Skeletal muscle cell (primary cell): ENCODE measurements at regions not wholly inside any gene's neighbourhood (a gene's known extent, or its start where the extent isn't known, plus 50 kb on each side); places are given as distances from the start of the nearest gene placed in this dataset.
A peak's percentile ranks its signal among the peaks of the same experiment; 100 is the strongest.
"Not testable (repeated sequence)": the region's sequence is repeated elsewhere in the genome, so short reads cannot be mapped to it uniquely, and the experiment has no call there.

Experiments used
- DNase-seq: peaks from one replicate; pipeline ENCODE4 v3.0.0-alpha.2; 2010; ENCODE audit warnings: low read depth
- H3K4me3 ChIP-seq: 2 replicates; pipeline ENCODE4 v1.5.1; 2011; ENCODE audit warnings: low read depth, mild to moderate bottlenecking, control low read depth, low read length, moderate library complexity

GRCh38 chr13:65410791-65411190, 1819.3 kb downstream of the PCDH9 start:
- no peak for DNase-seq
- H3K4me3 ChIP-seq = no peak overlapping the region

- DNase-seq = no peak
- H3K4me3 ChIP-seq = no peak overlapping the region
Measured at GRCh38 chr13:65401315-65401714, 1828.8 kb downstream of the PCDH9 start.

GRCh38 chr13:65400702-65401101, 1829.4 kb downstream of the PCDH9 start:
- no peak for DNase-seq
- H3K4me3 ChIP-seq = no peak overlapping the region

GRCh38 chr13:65387743-65388347, 1842.3 kb downstream of the PCDH9 start:
- DNase-seq = no peak
- H3K4me3 ChIP-seq = no peak overlapping the region

- H3K4me3 ChIP-seq = no peak overlapping the region
- DNase-seq = no peak
Measured at GRCh38 chr13:65378943-65379519, 1851.1 kb downstream of the PCDH9 start.

- DNase-seq = no peak
- H3K4me3 ChIP-seq = no peak overlapping the region
Measured at GRCh38 chr13:65378484-65378883, 1851.7 kb downstream of the PCDH9 start.

- no peak overlapping the region for H3K4me3 ChIP-seq
- no peak for DNase-seq
Measured at GRCh38 chr13:65368832-65369231, 1861.3 kb downstream of the PCDH9 start.

- no peak overlapping the region for H3K4me3 ChIP-seq
- no peak for DNase-seq
Measured at GRCh38 chr13:65353951-65354350, 1876.2 kb downstream of the PCDH9 start.

- H3K4me3 ChIP-seq, DNase-seq: not testable (repeated sequence)
Measured at GRCh38 chr13:65353150-65353549, 1877.0 kb downstream of the PCDH9 start.

- no peak for DNase-seq
- no peak overlapping the region for H3K4me3 ChIP-seq
Measured at GRCh38 chr13:65347420-65348030, 1882.6 kb downstream of the PCDH9 start.

- no peak overlapping the region for H3K4me3 ChIP-seq
- no peak for DNase-seq
Measured at GRCh38 chr13:65343898-65344663, 1886.1 kb downstream of the PCDH9 start.

GRCh38 chr13:65342541-65343337, 1887.4 kb downstream of the PCDH9 start:
- no peak overlapping the region for H3K4me3 ChIP-seq
- no peak for DNase-seq

- DNase-seq = no peak
- H3K4me3 ChIP-seq = no peak overlapping the region
Measured at GRCh38 chr13:65339241-65339640, 1890.9 kb downstream of the PCDH9 start.

GRCh38 chr13:65336916-65337315, 1893.2 kb downstream of the PCDH9 start:
- no peak overlapping the region for H3K4me3 ChIP-seq
- DNase-seq = peak; percentile 17

GRCh38 chr13:65336087-65336749, 1893.9 kb downstream of the PCDH9 start:
- DNase-seq = no peak
- H3K4me3 ChIP-seq = no peak overlapping the region

- no peak overlapping the region for H3K4me3 ChIP-seq
- DNase-seq = no peak
Measured at GRCh38 chr13:65330691-65331090, 1899.4 kb downstream of the PCDH9 start.

GRCh38 chr13:65330287-65330686, 1899.8 kb downstream of the PCDH9 start:
- no peak overlapping the region for H3K4me3 ChIP-seq
- no peak for DNase-seq

GRCh38 chr13:65323192-65323591, 1906.9 kb downstream of the PCDH9 start:
- not testable (repeated sequence) for H3K4me3 ChIP-seq, DNase-seq

- not testable (repeated sequence) for H3K4me3 ChIP-seq, DNase-seq
Measured at GRCh38 chr13:65321423-65321822, 1908.7 kb downstream of the PCDH9 start.
